ENCODE measurements at regions not wholly inside any gene's neighbourhood (a gene's known extent, or its start where the extent isn't known, plus 50 kb on each side); places are given as distances from the start of the nearest gene placed in this dataset.

DNA sequence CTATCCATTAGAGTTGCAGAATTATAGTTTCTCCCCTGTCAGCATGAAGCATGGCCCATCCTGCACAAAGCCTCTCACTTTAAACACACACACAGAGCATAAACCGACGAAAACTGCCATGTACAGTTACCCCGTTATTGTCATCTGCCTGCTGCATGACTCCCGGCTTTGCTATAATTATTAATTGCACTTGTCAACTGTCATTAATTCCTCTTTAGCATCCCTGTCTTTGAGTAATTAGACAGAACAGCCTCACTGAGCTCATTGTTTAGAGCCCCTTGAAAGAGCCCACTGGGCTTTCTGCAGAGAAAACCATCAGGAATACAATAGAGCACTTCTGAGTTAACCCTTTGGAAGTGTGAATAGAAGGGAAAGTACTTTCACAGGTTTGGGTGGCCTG lies 307.2 kb upstream of the SOX5 start:
- Histone ChIP-seq H3K4me1 (ENCODE audit: control insufficient read depth, extremely low read depth, insufficient read depth, low read length) (no peaks in the 10 kb centered on the region), H3K36me3 (ENCODE audit: control insufficient read depth in 2 of 2, extremely low read depth in 1 of 2, insufficient read depth in 2 of 2, low read length in 2 of 2) (no peaks in the 10 kb centered on the region), H3K4me2 (ENCODE audit: insufficient read depth, low read length) (no peak overlapping the region), H3K9me3 (replicated peaks; ENCODE audit: control insufficient read depth, insufficient read depth, low read length) (no peaks in the 10 kb centered on the region), H3K27ac (ENCODE audit: insufficient read depth, low read depth, low read length) (no peak overlapping the region), H3K27me3 (ENCODE audit: control insufficient read depth in 2 of 2, insufficient read depth in 2 of 2, low read length in 2 of 2) (no peaks in the 10 kb centered on the region), H2AFZ (ENCODE audit: low read depth, low read length) (no peak overlapping the region), H3K9me1 (replicated peaks; ENCODE audit: control insufficient read depth, extremely low read depth, insufficient read depth, low read length) (no peaks in the 10 kb centered on the region), H3K79me2 (ENCODE audit: control insufficient read depth, insufficient read depth, low read length) (no peaks in the 10 kb centered on the region), H4K20me1 (replicated peaks; ENCODE audit: control insufficient read depth, extremely low read depth, insufficient read depth, low read length) (no peaks in the 10 kb centered on the region), H3K9ac (replicated peaks; ENCODE audit: extremely low read depth, insufficient read depth, low read length) (no peak overlapping the region), H3K4me3 (replicated peaks in 1 of 3; ENCODE audit: insufficient read depth in 1 of 3, low read depth in 1 of 3, low read length in 3 of 3) (no peak overlapping the region)
- intact Hi-C loops (cut with micrococcal nuclease) (no loop called here), dilution Hi-C loops (cut with MboI; ENCODE audit: extremely low pct_ligation_motif_present, low sequenced_read_pairs) (no loop called here)
- FAIRE-seq (no peak), DNase-seq (ENCODE audit: low read depth, low spot score) (no peak)
- ChIA-PET POLR2A (no interaction called here), CTCF (interaction anchor here (0.9 kb wide), 1 partner anchor 11 kb away, joined by 3 read pairs; no protein-coding TSS in a partner anchor)
- TF ChIP-seq CTCF (IDR thresholded peaks at IDR 0.05; ENCODE audit: extremely low read depth in 1 of 2, insufficient read depth in 1 of 2, low read depth in 1 of 2, low read length in 2 of 2) (no peak), MAX (IDR thresholded peaks at IDR 0.05; ENCODE audit: insufficient read depth, insufficient read length) (no peak), MYC (IDR thresholded peaks at IDR 0.05; ENCODE audit: low read depth, low read length) (no peak), POLR2AphosphoS5 (IDR thresholded peaks at IDR 0.05; ENCODE audit: insufficient read depth, low read depth, low read length) (no peak), GATA2 (IDR thresholded peaks at IDR 0.05; ENCODE audit: insufficient read depth, insufficient read length, low read depth, low read length) (no peak), EZH2 (IDR thresholded peaks at IDR 0.05; ENCODE audit: borderline replicate concordance, low read depth, low read length, severe bottlenecking) (no peak), FOS (IDR thresholded peaks at IDR 0.05; ENCODE audit: borderline replicate concordance, insufficient read depth, low read length) (no peak), POLR2A (IDR thresholded peaks at IDR 0.05; ENCODE audit: low read depth, low read length) (no peak), JUN (IDR thresholded peaks at IDR 0.05; ENCODE audit: borderline replicate concordance, insufficient read depth, insufficient read length, low read depth) (no peak)
- no TSS peak for BruUV-seq (replicated peaks)
